Naive thymus-derived CD4-positive, alpha-beta T cell (primary cell): ENCODE measurements at regions not wholly inside any gene's neighbourhood (a gene's known extent, or its start where the extent isn't known, plus 50 kb on each side); places are given as distances from the start of the nearest gene placed in this dataset.
"Not testable (repeated sequence)": the region's sequence is repeated elsewhere in the genome, so short reads cannot be mapped to it uniquely, and the experiment has no call there.

Experiments
- ATAC-seq: fragments of 150-1000 bp; cut with Tn5 transposase; 2 replicates; pipeline ENCODE4 v1.10.0; 2021; ENCODE audit warnings: mild to moderate bottlenecking, moderate library complexity
- CTCF ChIA-PET: fragments of 350-600 bp; sonication (Branson Sonifier 250); formaldehyde crosslinking; loops from one replicate; lab custom pipeline; 2021; ENCODE audit warnings: antibody characterized with exemption; lab: Charles Lee
- POLR2A ChIA-PET: fragments of 350-600 bp; sonication (Branson Sonifier 250); formaldehyde crosslinking; loops from one replicate; lab custom pipeline; 2021; ENCODE audit warnings: antibody characterized with exemption, inconsistent platforms; lab: Charles Lee
- DNase-seq, 9 donors: peaks; one replicate each; pipeline versions ENCODE4 v3.0.0 to v3.0.0-alpha.2; 2020 to 2022; ENCODE audit warnings: mixed read lengths in 1 of 9
- H3K27ac ChIP-seq: one replicate; pipeline ENCODE4 v1.7.0; 2013; ENCODE audit warnings: mild to moderate bottlenecking, low read depth, low read length, moderate library complexity
- H3K27me3 ChIP-seq, 2 donors: one replicate each; pipeline ENCODE4 v1.7.0; 2013; ENCODE audit warnings: low read length in 2 of 2, mild to moderate bottlenecking in 2 of 2, moderate library complexity in 2 of 2; ENCODE audit not compliant: control insufficient read depth in 2 of 2, insufficient read depth in 2 of 2
- H3K36me3 ChIP-seq, 3 experiments: 1 replicate in 2 of 3; 2 replicates in 1 of 3; pipeline ENCODE4 v1.7.0; 2013; ENCODE audit warnings: low read length in 3 of 3, mild to moderate bottlenecking in 3 of 3, moderate library complexity in 1 of 3; ENCODE audit not compliant: insufficient read depth in 3 of 3, control insufficient read depth in 2 of 3
- H3K4me1 ChIP-seq, 2 donors: one replicate each; pipeline ENCODE4 v1.7.0; 2013; ENCODE audit warnings: low read length in 2 of 2, mild to moderate bottlenecking in 2 of 2, moderate library complexity in 1 of 2; ENCODE audit not compliant: control insufficient read depth in 2 of 2, insufficient read depth in 2 of 2
- H3K4me3 ChIP-seq: 2 replicates; pipeline ENCODE4 v1.7.0; 2013; ENCODE audit warnings: mild to moderate bottlenecking, low read length
- H3K9me3 ChIP-seq, 3 experiments: 1 replicate in 2 of 3; 2 replicates in 1 of 3; pipeline ENCODE4 v1.7.0; 2013; ENCODE audit warnings: low read length in 3 of 3; ENCODE audit not compliant: control insufficient read depth in 2 of 3
- H3K27ac Mint-ChIP-seq, 9 donors: one replicate each; pipeline ENCODE4 v1.8.0; 2020 to 2022; ENCODE audit warnings: mixed read lengths in 9 of 9, mild to moderate bottlenecking in 8 of 9, moderate library complexity in 5 of 9, inconsistent platforms in 2 of 9
- H3K27me3 Mint-ChIP-seq, 5 donors: one replicate each; pipeline ENCODE4 v1.8.0; 2021 to 2022; ENCODE audit warnings: mixed read lengths in 5 of 5, mild to moderate bottlenecking in 1 of 5
- H3K36me3 Mint-ChIP-seq, 5 donors: one replicate each; pipeline ENCODE4 v1.8.0; 2020 to 2022; ENCODE audit warnings: mixed read lengths in 5 of 5, mild to moderate bottlenecking in 3 of 5, inconsistent platforms in 1 of 5
- H3K4me1 Mint-ChIP-seq, 7 donors: one replicate each; pipeline ENCODE4 v1.8.0; 2020 to 2022; ENCODE audit warnings: mixed read lengths in 7 of 7, mild to moderate bottlenecking in 3 of 7, inconsistent platforms in 1 of 7
- H3K4me3 Mint-ChIP-seq, 10 donors: one replicate each; pipeline ENCODE4 v1.8.0; 2020 to 2022; ENCODE audit warnings: mild to moderate bottlenecking in 10 of 10, mixed read lengths in 10 of 10, moderate library complexity in 6 of 10, inconsistent platforms in 2 of 10
- H3K9me3 Mint-ChIP-seq, 11 donors: one replicate each; pipeline ENCODE4 v1.8.0; 2020 to 2022; ENCODE audit warnings: mixed read lengths in 11 of 11, mild to moderate bottlenecking in 4 of 11, inconsistent platforms in 1 of 11, moderate library complexity in 1 of 11
- intact Hi-C, 2 donors: fragments of 100-400 bp; cut with micrococcal nuclease; formaldehyde crosslinking; loops; one replicate each; pipeline ENCODE4 v1.15.1; 2023

GRCh38 chr7:69313852-69314251 is 284.4 kb upstream of the AUTS2 start:
- H3K36me3 Mint-ChIP-seq, CTCF ChIA-PET, H3K27me3 Mint-ChIP-seq, H3K4me3 Mint-ChIP-seq, H3K4me1 Mint-ChIP-seq, ATAC-seq, H3K4me3 ChIP-seq, H3K27ac Mint-ChIP-seq, H3K36me3 ChIP-seq, H3K4me1 ChIP-seq, intact Hi-C loops, DNase-seq, H3K27ac ChIP-seq, H3K27me3 ChIP-seq, H3K9me3 ChIP-seq, POLR2A ChIA-PET: not testable (repeated sequence)
- peaks cover 0 to 26% (median 3%) of the 10 kb centered on the region in 11 donors for H3K9me3 Mint-ChIP-seq

GRCh38 chr7:69318794-69319193 is 279.5 kb upstream of the AUTS2 start:
- ATAC-seq (no peak), DNase-seq (no peak)
- POLR2A ChIA-PET = no interaction called here
- Histone ChIP-seq H3K9me3 (no peaks in the 10 kb centered on the region), H3K4me3 (no peak overlapping the region), H3K27ac (no peak overlapping the region), H3K36me3 (no peaks in the 10 kb centered on the region), H3K4me1 (no peaks in the 10 kb centered on the region), H3K27me3 (no peaks in the 10 kb centered on the region)
- intact Hi-C loops = no loop called here
- Mint-ChIP-seq H3K36me3 (no peaks in the 10 kb centered on the region), H3K4me3 (no peak overlapping the region), H3K27me3 (no peaks in the 10 kb centered on the region), H3K9me3 (peaks cover 0 to 26% (median 4%) of the 10 kb centered on the region in 11 donors), H3K4me1 (peaks cover 0 to 2% (median 0%) of the 10 kb centered on the region in 7 donors), H3K27ac (no peak overlapping the region)
- CTCF ChIA-PET = no interaction called here

DNA sequence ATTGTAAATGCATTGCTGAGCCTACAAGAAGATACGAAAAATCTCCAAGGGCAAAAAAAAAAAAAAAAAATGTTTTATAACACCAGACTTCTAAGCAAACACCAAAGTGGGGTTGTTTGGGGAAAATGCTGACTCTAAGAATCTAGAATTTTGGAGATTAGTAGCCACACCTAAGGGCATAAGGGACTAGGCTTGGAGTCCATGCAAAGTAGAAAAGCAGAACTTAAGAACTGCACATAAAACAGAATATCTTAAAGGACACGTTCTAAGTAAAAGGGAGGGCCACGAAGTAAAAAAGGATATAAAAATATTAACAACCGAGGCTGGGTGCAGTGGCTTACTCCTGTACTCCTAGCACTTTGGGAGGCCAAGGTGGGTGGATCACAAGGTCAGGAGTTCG is 269.8 kb upstream of the AUTS2 start:
- Mint-ChIP-seq H3K9me3 (peaks cover 0 to 15% (median 4%) of the 10 kb centered on the region in 11 donors), H3K27ac (no peak overlapping the region), H3K4me3 (no peak overlapping the region), H3K27me3 (no peaks in the 10 kb centered on the region), H3K4me1 (no peaks in the 10 kb centered on the region), H3K36me3 (peaks cover 0 to 4% (median 0%) of the 10 kb centered on the region in 5 donors)
- H3K27ac ChIP-seq = no peak overlapping the region
- no peak for DNase-seq
- no peak for ATAC-seq
- no peak overlapping the region for H3K4me3 ChIP-seq
- no peaks in the 10 kb centered on the region for H3K9me3 ChIP-seq
- POLR2A ChIA-PET = no interaction called here
- no peaks in the 10 kb centered on the region for H3K27me3 ChIP-seq
- CTCF ChIA-PET = no interaction called here
- H3K36me3 ChIP-seq = no peaks in the 10 kb centered on the region
- intact Hi-C loops = no loop called here
- no peaks in the 10 kb centered on the region for H3K4me1 ChIP-seq

DNA sequence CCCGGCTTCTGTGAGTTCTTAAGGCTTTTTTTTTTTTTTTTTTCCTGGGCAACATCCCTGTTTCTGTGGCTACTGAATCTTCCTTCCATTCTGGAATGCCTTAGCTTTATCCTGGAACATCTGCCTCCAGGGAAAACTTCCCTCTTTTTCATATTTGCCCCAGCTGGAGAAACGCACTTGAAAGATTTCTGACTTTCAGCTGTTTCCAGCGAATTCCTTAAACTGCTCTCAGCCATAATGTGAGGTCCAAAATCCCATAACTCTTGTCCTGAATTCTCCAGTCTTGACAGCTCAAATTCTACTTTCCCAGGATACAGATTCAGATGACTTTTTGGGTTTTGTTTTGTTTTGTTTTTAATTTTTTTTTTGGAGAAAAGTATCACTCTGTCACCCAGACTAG is 263.6 kb upstream of the AUTS2 start:
- H3K27me3 Mint-ChIP-seq = no peaks in the 10 kb centered on the region
- H3K9me3 Mint-ChIP-seq = peaks cover 0 to 26% (median 8%) of the 10 kb centered on the region in 11 donors
- POLR2A ChIA-PET = no interaction called here
- no peak for ATAC-seq
- no peaks in the 10 kb centered on the region for H3K4me1 ChIP-seq
- H3K27me3 ChIP-seq = no peaks in the 10 kb centered on the region
- no peak overlapping the region for H3K27ac Mint-ChIP-seq
- CTCF ChIA-PET = interaction anchor here (0.6 kb wide), 1 partner anchor 294 kb away, joined by 4 read pairs; no protein-coding TSS in a partner anchor
- no peak for DNase-seq
- no peak overlapping the region for H3K27ac ChIP-seq
- no peaks in the 10 kb centered on the region for H3K9me3 ChIP-seq
- no peaks in the 10 kb centered on the region for H3K36me3 Mint-ChIP-seq
- H3K4me3 Mint-ChIP-seq = no peak overlapping the region
- no peak overlapping the region for H3K4me3 ChIP-seq
- no peaks in the 10 kb centered on the region for H3K4me1 Mint-ChIP-seq
- intact Hi-C loops = no loop called here
- no peaks in the 10 kb centered on the region for H3K36me3 ChIP-seq

GRCh38 chr7:69335331-69335730 is 262.9 kb upstream of the AUTS2 start:
- Histone ChIP-seq H3K36me3 (no peaks in the 10 kb centered on the region), H3K4me1 (no peaks in the 10 kb centered on the region), H3K27me3 (no peaks in the 10 kb centered on the region), H3K27ac (no peak overlapping the region), H3K4me3 (no peak overlapping the region), H3K9me3 (no peaks in the 10 kb centered on the region)
- CTCF ChIA-PET = no interaction called here
- intact Hi-C loops = no loop called here
- no peaks in the 10 kb centered on the region for H3K4me1 Mint-ChIP-seq
- POLR2A ChIA-PET = no interaction called here
- DNase-seq (no peak), ATAC-seq (no peak)
- H3K4me3 Mint-ChIP-seq = no peak overlapping the region
- H3K27me3 Mint-ChIP-seq = no peaks in the 10 kb centered on the region
- no peaks in the 10 kb centered on the region for H3K36me3 Mint-ChIP-seq
- peaks cover 0 to 26% (median 7%) of the 10 kb centered on the region in 11 donors for H3K9me3 Mint-ChIP-seq
- H3K27ac Mint-ChIP-seq = no peak overlapping the region

- no peak overlapping the region for H3K27ac Mint-ChIP-seq
- intact Hi-C loops = no loop called here
Observed at GRCh38 chr7:69336976-69337375, 261.3 kb upstream of the AUTS2 start.

DNA sequence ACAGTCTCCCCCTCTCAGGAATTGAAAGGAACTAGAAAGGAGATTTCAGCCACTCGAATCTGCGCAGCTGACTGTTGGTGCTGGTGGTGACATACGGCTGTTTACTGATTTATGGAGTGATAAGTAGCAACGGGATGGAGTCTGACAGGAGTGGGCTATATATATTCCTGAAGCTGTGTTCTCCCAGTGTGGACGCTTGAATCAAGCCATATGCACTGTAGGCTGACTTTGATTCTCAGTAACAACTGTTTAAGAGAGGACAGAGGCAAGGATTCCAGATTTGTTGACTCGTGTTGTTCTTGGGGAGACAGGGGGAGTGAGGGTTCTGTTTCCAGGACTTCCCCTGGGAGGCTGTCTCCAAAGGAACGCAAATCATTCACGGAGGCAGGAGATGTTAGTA is 260.1 kb upstream of the AUTS2 start:
- Histone ChIP-seq H3K9me3 (no peaks in the 10 kb centered on the region), H3K4me3 (no peak overlapping the region), H3K27ac (no peak overlapping the region), H3K36me3 (no peaks in the 10 kb centered on the region), H3K4me1 (no peaks in the 10 kb centered on the region), H3K27me3 (no peaks in the 10 kb centered on the region)
- ATAC-seq = no peak
- ChIA-PET POLR2A (no interaction called here), CTCF (no interaction called here)
- no peaks in the 10 kb centered on the region for H3K27me3 Mint-ChIP-seq
- no peak for DNase-seq
- intact Hi-C loops = no loop called here
- no peaks in the 10 kb centered on the region for H3K36me3 Mint-ChIP-seq
- no peaks in the 10 kb centered on the region for H3K4me1 Mint-ChIP-seq
- H3K27ac Mint-ChIP-seq = no peak overlapping the region
- H3K4me3 Mint-ChIP-seq = no peak overlapping the region
- peaks cover 0 to 19% (median 4%) of the 10 kb centered on the region in 11 donors for H3K9me3 Mint-ChIP-seq

More at GRCh38 chr7:69336976-69337375, 261.3 kb upstream of the AUTS2 start:
- ChIA-PET CTCF (no interaction called here), POLR2A (no interaction called here)
- Histone ChIP-seq H3K9me3 (no peaks in the 10 kb centered on the region), H3K4me1 (no peaks in the 10 kb centered on the region), H3K27ac (no peak overlapping the region), H3K36me3 (no peaks in the 10 kb centered on the region), H3K27me3 (no peaks in the 10 kb centered on the region), H3K4me3 (no peak overlapping the region)
- ATAC-seq = no peak
- Mint-ChIP-seq H3K4me3 (no peak overlapping the region), H3K9me3 (peaks cover 0 to 19% (median 4%) of the 10 kb centered on the region in 11 donors), H3K4me1 (no peaks in the 10 kb centered on the region), H3K36me3 (no peaks in the 10 kb centered on the region), H3K27me3 (no peaks in the 10 kb centered on the region)
- no peak for DNase-seq
